ENCODE measurements at regions not wholly inside any gene's neighbourhood (a gene's known extent, or its start where the extent isn't known, plus 50 kb on each side); places are given as distances from the start of the nearest gene placed in this dataset.

DNA sequence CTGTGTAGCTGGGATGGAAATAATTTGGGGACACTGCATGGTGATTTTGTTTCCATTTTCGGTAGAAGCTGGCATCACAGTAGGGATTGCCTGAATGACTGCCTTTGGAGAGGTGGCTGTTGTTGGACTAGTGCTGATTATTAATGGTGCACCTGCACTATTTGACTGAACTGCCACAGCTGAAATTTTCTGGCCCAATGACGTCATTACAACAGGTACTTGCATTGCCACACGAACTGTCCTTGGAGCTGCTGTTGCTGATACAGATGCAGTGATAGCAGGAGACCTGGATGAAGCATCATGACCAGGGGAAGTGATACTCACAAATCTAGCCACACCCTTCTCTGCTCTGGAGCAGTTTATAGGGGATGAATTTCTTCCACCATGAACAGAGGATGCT is 95.6 kb upstream of the FOXC1 start:
- DNase-seq = no peak

DNA sequence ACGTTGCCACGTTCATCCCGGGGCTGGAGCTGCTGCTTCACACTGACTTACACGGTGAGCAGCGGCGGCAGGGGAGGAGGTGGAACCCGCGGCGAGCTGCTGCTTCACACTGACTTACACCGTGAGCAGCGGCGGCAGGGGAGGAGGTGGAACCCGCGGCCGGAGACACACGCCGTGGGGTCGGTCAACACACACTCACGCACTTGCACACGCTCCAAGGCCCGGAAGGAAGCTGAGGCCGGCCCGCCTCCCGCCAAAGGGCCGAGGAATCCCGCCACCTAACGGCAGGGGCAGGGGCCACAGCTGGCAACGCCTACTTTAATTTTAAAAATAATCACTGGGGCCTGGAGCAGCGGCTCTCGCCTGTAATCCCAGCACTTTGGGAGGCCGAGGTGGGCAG is 94.4 kb upstream of the FOXC1 start:
- no peak for DNase-seq

DNA sequence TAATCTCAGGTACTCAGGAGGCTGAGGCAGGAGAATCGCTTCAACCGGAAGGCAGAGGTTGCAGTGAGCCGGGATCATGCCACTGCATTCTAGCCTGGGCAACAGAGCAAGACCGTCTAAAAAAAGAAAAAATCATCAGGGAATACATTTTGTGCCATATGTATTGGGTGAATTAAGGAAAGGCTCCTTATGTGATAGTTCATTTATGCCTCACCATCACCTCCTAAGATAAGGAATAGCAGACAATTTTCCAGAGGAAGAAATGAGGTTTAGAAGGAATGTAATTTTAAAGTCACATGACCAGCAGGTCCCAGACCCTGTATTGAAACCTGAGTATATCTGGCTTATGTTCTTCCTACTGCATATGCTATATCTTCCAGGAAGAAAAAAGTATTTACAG is 93.9 kb upstream of the FOXC1 start:
- DNase-seq = no peak

DNA sequence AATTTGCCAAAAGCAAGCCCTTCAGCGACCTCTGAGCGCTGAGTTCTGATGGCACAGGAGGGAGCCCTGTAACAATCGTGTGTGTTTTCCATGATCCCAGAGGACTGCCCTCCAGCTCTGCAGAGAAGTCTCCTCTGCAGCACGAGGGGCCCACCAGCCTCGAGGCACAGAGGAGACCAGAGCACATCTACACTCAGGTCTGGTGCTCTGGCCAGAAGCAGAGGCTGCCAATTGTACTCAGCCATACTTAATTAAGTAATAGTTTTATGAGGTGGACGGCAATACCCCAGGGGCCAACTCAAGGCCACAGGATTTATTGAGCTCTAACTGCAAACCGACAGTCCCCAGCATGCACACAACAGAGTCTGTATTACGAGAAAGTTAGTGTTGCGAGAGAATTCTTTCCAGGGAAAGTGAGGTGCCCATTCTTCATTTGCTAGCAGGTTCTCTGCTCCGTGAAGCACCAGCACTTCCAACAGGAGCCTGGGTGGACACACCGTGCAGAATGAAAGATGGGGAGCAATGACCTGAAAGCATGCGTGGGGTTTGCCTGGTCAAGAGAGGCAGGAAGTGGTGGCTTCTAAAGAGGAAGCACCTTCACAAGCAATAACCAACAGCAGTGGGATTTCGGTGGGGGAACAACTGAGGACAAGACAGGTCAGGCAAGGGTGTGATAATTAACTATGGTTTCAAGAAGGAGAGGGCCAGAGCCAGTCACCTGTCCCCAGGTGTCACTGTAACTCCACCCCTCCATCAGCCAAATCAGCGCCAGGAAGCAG is 92.8 kb upstream of the FOXC1 start:
- DNase-seq = no peak

DNA sequence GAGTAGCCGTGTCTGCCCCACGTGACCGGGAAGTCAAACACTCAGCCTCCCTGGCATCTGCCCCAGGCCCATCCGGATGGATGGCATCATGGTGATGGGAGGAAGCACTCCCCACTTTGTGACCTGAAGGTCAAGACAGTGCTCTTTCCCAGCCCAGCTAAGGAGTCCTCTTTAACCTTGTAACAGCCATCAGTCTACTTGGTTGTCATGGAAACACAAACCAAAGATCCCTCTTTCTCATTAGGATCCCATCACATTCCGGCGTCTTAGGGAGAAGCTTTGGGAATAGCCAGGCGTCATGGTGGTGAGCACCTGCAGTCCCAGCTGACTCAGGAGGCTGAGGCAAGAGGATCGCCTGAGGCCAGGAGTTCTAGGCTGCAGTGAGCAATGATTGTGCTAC is 90.9 kb upstream of the FOXC1 start:
- no peak for DNase-seq

DNA sequence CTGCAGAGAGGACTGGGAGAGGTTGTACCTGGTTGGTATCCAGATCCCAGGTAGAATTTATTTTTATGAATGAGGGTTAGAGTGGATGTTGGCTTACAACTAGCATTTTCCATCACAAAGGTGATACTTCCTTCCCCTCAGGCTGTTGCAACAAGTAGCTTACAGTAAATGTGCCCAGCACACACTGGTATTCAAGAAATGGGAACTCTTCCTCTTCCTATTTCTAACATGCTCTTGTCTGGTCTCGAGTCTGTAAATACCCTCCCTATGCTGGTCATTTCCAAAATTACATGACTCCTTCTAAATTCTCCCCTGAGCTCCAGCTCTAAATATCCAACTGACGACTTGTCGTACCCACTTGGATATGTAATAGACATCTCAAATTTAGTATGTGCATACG is 90.1 kb upstream of the FOXC1 start:
- DNase-seq = no peak

DNA sequence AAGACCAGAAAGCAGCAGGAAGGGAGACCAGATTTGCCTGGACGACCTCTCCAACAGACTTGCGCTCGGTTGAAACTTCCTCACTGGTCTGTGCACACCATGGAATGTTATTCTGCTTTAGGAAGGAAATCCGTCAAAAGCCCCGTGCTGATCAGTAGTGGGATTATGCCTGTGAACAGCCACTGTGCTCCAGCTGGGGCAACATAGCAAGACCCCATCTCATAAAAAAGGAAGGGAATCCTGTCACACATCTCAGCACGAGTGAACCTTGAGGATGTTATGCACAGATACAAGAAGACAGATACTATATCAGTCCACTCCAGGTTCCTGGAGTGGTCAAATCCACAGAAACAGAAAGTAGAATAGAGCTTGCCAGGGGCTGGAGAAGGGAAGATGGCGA is 86.9 kb upstream of the FOXC1 start:
- no peak for DNase-seq

DNA sequence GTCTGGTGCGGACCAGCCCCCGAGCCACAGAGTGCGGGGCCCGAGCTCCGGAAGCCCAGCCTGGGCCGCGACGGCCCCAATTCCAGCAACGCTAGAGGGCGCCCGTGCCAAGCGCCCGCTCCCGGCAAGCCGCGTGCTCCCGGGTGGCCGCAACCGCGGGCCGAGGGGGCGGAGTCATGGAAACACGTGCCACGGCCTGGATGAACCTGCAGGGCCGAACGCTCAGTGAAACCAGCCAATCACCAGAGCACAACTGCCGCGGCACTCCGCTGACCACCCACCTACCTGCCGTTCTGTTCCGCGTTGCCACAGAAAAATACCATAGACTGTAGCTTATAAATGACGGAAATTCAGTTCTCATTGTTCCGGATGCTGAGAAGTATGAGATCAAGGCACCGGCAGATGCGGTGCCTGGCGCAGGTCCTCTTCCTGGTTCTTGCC is 85.7 kb upstream of the FOXC1 start:
- peak in 46 of 58 donors; percentile 3 to 68 (median 30) for DNase-seq

DNA sequence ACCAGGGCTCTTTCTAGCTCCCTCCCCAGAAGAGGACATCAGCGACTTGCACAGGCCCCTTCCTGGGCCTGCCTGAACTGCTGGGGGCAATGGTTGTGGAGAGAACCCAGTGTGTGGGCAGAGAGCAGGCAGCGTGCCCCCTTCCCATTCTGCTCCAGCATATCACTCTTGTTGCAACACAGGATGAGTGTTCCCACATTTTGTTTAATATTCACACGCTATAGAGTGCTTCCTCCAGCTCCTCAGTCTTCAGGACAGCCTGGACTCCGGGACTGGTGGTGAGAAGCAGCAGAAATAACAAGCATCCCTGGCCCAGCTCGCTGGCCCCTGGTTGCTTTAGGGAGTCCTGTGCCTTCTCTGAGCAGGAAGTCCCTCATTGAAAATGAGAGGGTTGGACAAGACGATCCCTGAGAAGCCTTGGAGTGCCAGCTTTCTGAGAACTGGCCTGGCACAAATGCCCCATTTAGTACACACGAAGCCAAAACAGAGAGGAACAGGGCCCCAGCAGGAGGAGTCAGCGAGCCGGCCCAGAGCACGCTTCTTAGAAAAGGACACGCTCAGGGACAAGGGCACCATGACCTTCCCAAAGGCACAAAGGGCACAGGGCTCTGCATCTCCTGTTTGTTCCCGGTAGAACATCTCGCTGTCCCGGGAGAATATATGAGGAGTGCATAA is 84.2 kb upstream of the FOXC1 start:
- DNase-seq = peak in 47 of 58 donors; percentile 4 to 73 (median 30)

DNA sequence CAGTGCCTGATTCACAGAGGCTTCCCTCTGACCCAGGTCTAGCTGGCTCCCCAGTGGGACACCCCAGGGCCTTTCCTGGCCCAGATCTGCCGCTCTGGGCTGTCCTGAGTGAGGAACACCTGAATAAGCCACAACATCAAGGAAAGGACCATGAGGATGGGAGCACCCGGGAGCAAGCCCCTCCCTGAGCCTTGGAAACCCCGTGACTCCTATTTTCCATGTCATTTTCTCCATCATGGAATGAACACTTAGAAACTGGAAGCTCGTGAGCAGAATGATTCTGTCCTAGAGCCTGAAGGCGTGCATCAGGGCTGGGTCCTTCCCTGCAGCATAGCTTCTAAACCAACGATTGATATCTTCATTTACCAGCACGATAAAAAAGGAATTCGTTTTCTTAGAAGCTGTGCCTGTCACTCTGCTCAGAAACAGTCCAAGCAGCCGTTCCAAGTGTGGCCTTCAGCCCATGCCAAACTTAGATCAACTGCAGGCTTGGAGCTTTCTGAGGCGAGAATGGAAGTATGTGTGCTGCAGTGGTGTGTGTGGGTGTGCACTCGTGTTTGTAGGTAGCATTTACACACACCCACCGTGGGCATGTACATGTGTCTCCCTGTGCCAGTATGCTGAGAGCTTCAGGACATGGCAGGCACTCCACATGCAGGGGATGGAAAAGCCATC is 83.2 kb upstream of the FOXC1 start:
- DNase-seq = peak in 49 of 58 donors; percentile 8 to 83 (median 67)

DNA sequence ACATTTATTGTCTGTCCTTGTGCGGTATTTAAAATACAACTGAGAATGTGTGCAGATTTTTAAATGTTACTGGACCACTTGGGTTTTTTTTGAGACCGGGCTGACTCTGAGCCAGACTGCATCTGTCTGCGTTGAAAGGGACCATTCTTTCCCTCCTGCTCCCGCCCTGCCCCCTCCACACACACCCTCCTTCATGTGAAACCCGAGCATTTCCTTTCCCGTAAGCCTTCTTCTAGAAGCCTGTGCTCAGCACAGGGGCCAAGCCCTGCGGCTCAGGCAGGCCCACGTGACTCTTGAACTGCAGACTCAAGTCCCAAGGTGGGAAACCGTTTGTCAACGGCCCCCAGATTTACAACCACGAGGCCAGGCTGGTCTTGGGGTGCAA is 82.7 kb upstream of the FOXC1 start:
- peak in 56 of 58 donors; percentile 31 to 88 (median 71) for DNase-seq

DNA sequence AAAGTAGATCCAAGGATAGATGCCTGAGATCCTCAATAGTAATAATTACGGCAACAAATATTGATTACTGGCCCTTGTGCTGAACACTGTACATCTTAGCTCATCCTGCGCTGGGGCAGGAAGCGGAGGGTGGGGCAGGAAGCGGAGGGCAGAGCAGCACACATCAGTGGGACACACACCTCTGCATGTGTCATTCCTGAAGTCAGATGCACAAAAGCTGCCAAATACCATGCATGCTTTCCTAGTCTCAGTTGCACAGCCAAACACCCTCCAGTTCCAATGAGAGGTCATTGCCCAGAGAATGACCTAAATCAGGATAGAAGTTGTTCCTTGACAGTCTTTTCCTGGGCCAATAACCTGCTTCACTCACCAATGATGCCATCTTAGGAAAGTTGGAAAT is 74.4 kb upstream of the FOXC1 start:
- no peak for DNase-seq

DNA sequence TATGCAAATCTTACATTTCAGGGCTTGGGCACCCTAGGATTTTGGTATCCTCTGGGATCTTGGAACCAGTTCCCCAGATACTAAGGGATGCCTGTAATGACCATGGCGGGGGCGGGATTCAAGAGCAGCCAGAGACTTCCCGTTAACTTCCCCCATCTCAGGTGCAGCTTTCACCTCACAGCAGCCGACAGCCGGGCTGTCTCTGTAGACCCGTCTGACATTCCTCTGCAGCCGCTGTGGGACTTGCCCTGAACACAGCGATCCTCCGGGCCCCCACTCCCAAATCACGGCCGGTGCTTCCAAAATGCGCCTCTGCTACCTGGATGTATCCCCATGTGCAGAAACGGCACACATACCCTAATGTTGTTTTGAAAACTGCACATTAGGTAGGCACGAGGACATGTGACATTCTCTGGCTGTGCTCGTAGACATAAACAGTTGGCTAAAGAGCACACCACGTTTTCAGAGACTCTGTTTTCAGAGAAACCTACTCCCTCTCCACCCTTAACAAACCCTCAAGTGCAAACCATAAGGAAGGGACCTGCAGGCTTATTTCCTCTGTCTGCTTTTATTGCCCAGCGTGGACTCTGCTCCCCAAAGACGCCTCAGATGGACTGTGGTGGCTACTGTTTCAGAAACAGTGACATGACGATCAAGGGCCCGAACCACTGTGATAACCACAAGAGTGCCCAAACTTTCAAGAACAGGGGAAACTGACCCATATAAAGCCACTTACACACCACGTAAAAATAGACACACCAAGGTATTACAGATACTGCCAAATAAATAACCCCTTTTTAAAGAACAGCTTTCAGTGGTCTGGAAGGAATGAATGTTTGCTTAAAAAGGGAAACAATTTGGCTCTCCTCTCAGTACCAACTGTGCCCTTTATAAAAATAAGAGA is 72.9 kb upstream of the FOXC1 start:
- DNase-seq = no peak

DNA sequence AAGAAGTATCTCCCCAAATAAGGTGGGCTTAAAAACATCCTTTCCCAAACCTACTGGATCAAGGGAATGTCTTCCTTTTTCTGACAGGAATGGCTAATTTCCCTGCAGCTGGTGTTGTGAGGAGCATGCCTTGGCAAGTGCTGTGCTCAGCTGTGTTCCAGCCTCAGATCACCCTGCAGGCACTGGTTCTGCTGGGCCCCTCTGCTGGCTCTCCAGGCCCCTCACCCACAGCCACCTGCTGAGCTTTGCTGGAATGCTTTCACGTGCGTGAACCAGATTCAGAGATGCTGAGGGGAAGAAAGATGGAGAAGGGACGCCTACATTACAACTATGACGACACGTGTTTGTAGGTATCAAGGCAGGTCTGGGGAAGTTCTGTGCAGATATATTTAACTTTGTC is 71.3 kb upstream of the FOXC1 start:
- peak in 3 of 58 donors; percentile 2 to 8 (median 5) for DNase-seq

DNA sequence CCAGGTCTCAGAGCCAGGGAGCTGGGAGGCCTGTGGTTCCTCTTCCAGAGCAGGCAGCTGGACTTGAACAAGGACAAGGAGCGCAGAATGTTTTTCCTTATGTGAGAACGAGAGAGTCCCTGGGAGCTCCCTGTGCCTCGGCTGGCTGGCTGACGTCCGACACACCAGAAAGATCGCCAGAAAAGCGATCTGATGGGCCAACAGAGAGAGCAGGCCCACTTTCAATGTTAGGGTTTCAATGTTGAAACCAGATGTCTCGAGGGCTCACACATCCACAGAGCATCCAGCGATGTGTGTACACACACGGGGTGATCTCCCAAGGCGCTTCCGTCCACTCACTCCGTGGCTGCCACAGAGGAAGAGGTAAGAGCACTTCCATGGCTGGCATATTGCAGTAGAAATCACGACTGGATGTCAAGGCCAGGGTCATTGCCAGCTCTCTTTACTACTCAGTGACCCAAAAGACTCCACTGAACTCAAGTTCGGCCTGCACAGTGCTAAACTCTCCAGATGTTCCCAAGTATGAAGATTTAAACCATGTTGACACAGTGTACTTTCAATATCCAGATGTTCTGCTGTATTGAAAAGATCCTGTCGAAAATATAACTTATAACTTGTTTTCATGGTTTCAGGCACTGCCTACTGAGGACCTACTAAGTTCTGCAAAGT is 70.8 kb upstream of the FOXC1 start:
- no peak for DNase-seq

DNA sequence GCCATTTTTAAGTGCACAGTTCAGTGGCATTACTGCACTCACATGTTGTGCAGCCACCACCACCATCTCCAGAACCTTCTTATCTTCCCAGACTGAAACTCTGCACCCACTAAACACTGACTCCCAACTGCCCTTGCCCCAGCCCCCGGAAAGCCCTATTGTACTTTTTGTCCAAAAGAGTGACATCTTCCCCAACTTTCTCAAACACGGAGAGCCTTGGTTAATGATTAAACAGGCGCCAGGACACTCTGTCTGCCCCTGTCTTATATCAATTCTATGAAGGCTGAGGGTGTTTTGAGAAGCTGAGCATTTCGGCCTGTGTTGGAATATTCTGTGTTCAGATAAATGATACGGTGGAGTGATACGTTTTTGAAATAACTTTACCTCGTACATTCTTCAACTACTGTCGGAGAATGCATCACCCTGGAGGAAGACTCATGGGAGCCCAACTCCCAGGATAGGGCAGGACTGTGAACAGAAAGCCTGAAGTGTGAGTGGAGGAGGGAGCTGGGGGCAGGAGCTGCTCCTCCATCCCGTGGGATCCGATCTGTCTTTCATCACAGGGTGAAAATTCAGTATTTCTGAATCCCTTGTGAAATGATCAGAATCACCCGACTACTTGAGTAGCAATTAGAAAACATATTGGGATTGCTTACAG is 68.7 kb upstream of the FOXC1 start:
- DNase-seq = no peak

DNA sequence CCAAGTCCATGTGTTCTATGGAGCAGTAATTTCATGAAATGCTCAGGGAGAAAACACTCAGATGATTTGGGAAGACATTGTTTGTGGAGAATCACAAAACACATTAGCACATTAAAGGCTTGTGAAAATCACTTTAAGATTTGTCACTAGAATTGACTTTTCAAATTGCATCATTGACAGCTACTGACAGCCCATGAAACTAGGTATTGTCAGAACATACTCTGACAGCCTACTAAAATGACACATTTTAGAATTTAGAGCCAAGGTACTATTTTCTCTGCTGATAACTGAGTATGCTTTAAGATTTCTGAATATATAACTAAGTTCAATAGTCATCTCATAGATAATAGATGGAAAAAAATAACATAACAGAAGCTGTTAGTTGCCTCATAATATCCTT is 67.4 kb upstream of the FOXC1 start:
- no peak for DNase-seq

DNA sequence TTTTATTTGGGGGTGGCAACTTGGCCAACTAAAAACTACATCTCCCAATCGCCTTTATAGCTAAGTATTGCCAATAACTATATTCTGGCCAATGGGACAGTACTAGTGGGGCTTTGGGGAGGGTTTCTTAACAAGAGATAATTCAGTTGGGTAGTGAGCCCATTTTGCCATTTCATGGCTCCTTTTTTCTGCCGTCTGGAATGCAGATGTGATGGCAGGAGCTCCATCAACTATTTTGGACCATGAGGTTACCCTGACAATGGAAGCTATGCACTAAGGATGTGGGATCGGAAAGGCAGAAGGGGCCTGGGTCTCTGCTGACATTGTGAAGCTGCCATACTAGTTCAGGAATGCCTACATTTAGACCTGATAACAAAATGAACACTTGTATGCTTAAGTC is 67.0 kb upstream of the FOXC1 start:
- DNase-seq = no peak

DNA sequence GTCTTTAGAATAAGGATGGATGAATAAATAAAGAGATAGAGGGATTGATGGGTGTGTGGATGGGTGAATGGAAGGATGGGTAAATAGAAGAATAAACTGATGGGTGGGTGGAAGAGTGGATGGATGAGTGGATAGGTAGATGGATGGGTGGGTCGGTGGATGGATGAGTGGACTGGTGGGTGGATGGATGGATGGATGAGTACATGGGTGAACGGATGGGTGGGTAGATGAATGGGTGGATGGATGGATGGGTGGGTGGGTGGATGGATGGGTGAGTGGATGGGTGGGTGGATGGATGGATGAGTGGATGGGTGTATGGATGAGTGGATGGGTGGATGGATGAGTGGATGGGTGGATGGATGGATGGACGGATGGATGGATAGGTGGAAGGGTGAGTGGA is 65.7 kb upstream of the FOXC1 start:
- no peak for DNase-seq

DNA sequence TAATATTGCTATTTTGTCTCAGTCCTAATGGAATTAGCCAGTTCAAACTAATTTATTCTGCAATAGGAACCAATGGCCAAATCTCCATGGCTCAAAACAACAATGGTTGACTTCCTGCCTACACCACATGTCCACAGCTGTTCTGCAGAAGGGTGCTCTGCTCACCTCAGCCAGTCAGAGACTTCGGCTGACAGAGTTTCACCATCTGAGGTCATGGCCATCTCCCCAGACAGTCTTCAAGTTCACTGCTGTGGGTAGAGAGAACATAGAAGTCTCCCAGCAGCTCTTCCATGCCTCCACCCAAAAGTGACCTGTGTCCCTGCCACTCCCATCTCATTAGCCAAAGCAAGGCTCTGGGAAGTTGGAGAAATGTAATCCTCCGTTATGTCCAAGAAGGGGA is 65.1 kb upstream of the FOXC1 start:
- DNase-seq = no peak
